ENCODE measurements at regions not wholly inside any gene's neighbourhood (a gene's known extent, or its start where the extent isn't known, plus 50 kb on each side); places are given as distances from the start of the nearest gene placed in this dataset.

GRCh38 chr2:104312684-104313083 is 541.2 kb upstream of the POU3F3 start:
- H3K4me1 Mint-ChIP-seq, result 0 out of 4 replicates have a peak, but pooled peaks cover 0 to 3% of the 10 kb centered on the region in 2 experiments
- Histone ChIP-seq H2BK20ac (ENCODE audit: low read depth, low read length, poor library complexity, severe bottlenecking) (no peak overlapping the region), H3K14ac (ENCODE audit: insufficient read depth, low read length) (no peak overlapping the region), H3K4me2 (ENCODE audit: insufficient read depth, insufficient read length, low read length) (no peak overlapping the region), H2BK5ac (ENCODE audit: insufficient read length, low read length) (no peak overlapping the region), H3K4me1 (ENCODE audit: insufficient read depth, low read length) (no peaks in the 10 kb centered on the region), H2BK12ac (ENCODE audit: insufficient read length, low read depth, low read length) (no peak overlapping the region), H3K9me3 (ENCODE audit: control insufficient read depth, low read depth, low read length) (no peaks in the 10 kb centered on the region), H3K18ac (ENCODE audit: insufficient read length, low read depth, low read length) (no peak overlapping the region), H3K27ac (ENCODE audit: insufficient read length, low read depth, low read length) (no peak overlapping the region), H3T11ph (ENCODE audit: low read length) (no peak overlapping the region), H3K27me3 (ENCODE audit: insufficient read depth, low read length) (no peaks in the 10 kb centered on the region), H3K79me1 (ENCODE audit: insufficient read depth, low read depth, low read length, poor library complexity, severe bottlenecking) (no peaks in the 10 kb centered on the region), H4K91ac (ENCODE audit: insufficient read length, low read depth, low read length) (no peak overlapping the region), H3K23me2 (ENCODE audit: insufficient read length, low read depth, low read length, poor library complexity, severe bottlenecking) (no peaks in the 10 kb centered on the region), H3K23ac (ENCODE audit: insufficient read length, low read depth, low read length) (no peak overlapping the region), H3K4ac (ENCODE audit: low read depth, low read length) (no peak overlapping the region), H2BK15ac (ENCODE audit: low read depth, low read length) (no peak overlapping the region), H3K79me2 (ENCODE audit: insufficient read depth, low read length) (no peaks in the 10 kb centered on the region), H4K20me1 (ENCODE audit: control insufficient read depth, insufficient read depth, insufficient read length) (no peaks in the 10 kb centered on the region), H4K5ac (ENCODE audit: insufficient read length, low read depth, low read length) (no peak overlapping the region), H4K8ac (replicated peaks; ENCODE audit: insufficient read length, low read depth, low read length) (no peak overlapping the region), H3K9ac (ENCODE audit: extremely low read depth, insufficient read length, low read length) (no peak overlapping the region), H3K56ac (ENCODE audit: insufficient read length, low read depth, low read length) (no peak overlapping the region), H2AFZ (ENCODE audit: low read length) (no peak overlapping the region), H2AK5ac (ENCODE audit: insufficient read length, low read length) (no peak overlapping the region), H2BK120ac (ENCODE audit: low read depth, low read length, poor library complexity, severe bottlenecking) (no peak overlapping the region)
- peaks cover 0 to 8% (median 0%) of the 10 kb centered on the region in 3 experiments; a peak in 4 of 7 replicates for H3K36me3 Mint-ChIP-seq (ENCODE audit: insufficient read depth in 1 of 3, low read depth in 3 of 3)
- no peak overlapping the region for H3K27ac Mint-ChIP-seq
- H3K4me3 Mint-ChIP-seq, result no peak overlapping the region
- no peaks in the 10 kb centered on the region for H3K27me3 Mint-ChIP-seq (ENCODE audit: low read depth)
- peak; percentile 33 for DNase-seq
- peaks cover 0 to 4% of the 10 kb centered on the region in 2 experiments; a peak in 2 of 5 replicates for H3K9me3 Mint-ChIP-seq
- no CpG with 5 or more reads among the region's 4 CpGs for WGBS (ENCODE audit: extremely low coverage, insufficient read length, low lambda C conversion rate)
- peak; percentile 58 for TF ChIP-seq CTCF (conservative IDR thresholded peaks at IDR 0.05)

Data from H9 (cell line).